ENCODE measurements at regions not wholly inside any gene's neighbourhood (a gene's known extent, or its start where the extent isn't known, plus 50 kb on each side); places are given as distances from the start of the nearest gene placed in this dataset.

GRCh38 chr13:109361562-109362289 lies 424.7 kb downstream of the IRS2 start:
- DNase-seq: no peak

GRCh38 chr13:109357751-109358471 lies 428.5 kb downstream of the IRS2 start:
- DNase-seq: no peak

DNA sequence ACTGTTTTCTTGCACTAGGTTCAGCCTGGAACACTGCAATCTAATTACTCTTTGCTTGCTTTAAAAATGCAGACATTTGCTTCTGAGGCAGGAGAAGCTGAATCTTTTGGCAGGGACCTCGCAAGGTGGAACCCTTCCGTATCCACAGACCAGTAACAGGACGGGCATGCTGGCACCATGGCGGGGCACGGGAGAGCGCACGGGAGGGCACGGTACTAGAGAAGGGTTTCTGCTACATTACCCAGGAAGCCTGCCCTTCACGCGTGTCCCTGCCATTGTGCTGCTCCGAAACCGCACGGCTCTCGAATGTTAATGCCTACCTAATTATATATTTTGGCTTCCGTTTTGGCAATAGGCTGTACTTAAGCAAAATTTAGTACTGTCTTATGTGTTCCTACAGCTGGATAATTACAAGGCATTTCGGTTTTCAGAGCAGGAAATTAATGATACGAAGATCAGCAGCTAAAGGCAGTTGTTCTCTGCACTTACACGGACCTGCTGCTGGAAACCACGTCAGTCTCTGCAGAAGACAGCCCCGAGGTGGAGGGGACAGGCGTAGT lies 430.4 kb downstream of the IRS2 start:
- DNase-seq: no peak

DNA sequence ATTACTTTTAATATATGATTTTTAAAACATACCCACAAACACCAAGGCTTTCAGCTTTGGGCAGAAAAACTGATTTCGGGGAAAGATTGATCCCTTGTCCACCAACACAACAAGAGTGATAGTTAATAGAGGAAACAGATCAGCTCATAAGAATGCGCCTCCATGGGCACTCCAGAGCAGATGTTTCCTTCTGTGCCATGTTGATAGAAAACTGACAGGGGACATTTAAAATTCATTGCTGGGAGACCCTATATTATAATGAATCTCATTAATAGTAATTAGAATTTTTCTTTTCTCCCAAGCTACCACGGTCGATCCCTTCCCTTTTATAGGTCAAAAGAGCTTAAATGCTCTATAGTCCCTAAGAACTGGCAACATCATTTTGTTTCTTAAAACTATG lies 431.2 kb downstream of the IRS2 start:
- no peak for DNase-seq

- DNase-seq: no peak
Observed at GRCh38 chr13:109351236-109351635, 435.1 kb downstream of the IRS2 start.

GRCh38 chr13:109348519-109349258 lies 437.7 kb downstream of the IRS2 start:
- DNase-seq: no peak

DNA sequence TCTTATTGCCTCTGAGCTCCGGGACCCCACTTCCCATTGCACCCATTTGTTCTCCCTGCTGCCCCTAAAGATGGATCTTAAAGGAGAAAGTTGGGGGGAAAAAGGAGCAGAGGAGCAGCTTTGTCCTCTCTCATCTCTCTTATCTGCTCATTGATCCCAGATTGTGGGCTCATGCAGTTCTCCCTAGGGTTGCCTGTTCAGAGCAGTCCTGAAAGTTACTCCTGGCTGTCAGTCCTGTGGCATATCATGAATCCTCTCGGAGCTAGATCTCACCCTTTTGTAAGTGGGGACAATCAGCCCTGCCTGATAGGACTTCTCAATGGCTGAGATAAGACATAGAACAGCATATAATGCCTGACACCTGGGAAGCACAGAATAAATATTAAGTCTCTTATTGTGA lies 440.3 kb downstream of the IRS2 start:
- DNase-seq: no peak

DNA sequence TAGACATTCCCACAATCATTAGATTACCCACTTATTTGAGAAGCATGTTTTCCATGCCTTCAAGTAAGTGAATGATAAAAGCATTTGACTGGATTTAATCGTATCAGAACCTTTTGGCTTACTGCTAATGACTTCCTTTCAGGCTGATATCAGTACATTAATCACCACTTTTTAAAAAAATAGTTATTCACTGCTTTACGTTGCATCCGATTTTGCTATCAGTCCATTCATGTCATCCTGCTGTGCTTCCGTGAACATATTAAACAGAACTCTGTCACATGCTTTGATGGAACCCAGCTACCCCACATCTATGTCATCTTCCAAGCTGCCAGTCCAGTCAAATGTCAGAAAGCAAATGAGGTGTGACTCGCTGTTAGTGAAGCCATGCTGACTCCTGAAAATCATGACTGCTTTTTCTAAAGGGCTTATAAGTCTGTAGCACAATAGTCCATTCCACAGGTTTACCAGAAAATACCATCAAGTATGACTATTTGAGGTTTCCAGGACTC lies 440.9 kb downstream of the IRS2 start:
- no peak for DNase-seq

- DNase-seq: no peak
Observed at GRCh38 chr13:109344552-109345157, 441.7 kb downstream of the IRS2 start.

DNA sequence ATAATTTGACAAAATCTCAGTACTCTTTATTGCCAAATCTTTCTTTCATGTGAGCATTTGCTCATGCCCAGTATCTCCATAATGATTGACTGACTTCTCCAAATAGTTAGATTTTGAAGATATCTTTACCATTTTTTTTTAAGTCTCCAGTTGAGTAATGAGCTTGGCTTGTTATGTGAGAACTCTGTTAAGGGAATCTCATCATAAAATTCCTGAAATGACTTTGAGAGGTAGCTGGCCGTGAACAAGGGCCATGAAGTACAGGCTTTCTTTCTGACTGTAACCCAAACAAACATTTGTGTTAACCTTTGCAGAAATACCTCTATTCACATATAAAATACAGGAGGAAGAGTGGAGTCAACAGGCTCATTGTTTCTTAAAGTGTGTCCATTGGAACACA lies 449.7 kb downstream of the IRS2 start:
- DNase-seq: no peak

GRCh38 chr13:109333893-109334651 lies 452.3 kb downstream of the IRS2 start:
- DNase-seq: no peak

DNA sequence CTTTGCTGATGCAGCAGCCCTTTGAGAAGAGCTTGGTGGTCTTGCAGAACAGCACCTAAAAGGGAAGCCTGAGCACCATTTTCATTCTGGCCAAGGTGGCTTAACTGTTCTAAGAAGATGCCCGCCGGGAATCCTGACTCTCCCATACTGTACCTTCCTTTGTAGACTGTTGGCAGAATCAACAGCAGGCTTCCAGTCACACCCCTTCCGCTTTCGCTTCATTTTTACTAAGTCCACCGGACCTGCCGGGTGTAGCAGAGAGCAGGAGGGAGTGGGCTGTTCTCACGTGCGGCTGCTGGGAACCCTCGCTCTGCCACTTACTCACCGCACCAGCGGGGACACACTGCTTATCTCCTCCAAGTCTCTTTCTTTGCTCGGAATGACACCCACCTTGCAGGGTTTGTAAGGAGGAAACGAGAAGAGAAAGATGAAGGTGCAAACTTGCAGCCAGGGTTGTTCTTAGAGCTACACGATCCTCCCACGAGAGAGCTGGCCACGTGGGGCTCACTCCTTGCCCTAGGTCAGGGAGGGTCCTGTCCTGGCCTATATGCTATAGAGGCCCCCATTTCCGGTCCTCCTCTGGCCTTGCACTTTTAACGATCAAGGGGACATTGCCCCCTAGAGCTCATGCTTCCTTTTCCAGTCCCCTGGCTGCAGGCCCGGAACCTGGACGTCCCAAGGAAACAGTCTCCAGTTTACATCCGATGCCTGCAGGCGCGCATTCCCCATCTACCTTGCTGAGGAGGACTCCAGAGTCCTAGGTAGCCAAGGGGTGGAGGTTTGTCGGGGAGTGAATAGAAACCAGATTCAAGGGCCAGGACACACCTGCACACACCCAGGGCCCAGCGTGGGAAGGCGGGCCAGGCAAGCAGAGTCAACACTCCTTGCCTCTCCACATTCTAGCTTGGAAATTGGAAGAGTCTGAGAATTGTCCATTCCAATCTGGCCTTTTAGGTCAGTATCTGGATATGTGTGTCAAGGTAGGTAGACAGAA lies 453.6 kb downstream of the IRS2 start:
- no peak for DNase-seq

DNA sequence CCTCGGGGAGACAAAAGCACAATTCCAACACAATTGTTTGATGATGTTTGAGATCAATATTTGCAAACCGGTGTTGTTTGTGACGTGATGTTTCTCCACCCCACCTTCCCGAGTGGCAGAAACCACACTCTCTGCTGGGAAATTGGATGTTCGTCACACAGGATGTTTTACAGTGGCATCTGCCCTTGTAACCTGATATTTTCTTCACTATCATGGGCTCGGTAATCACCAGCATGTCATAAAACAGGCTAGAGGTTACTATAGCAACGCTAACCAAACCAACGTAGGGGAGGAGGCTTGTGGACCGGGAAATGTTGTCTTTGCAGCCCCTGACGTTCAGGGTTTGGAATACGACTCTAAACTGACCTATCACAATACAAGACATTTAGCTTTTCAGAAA lies 454.5 kb downstream of the IRS2 start:
- no peak for DNase-seq

- no peak for DNase-seq
Observed at GRCh38 chr13:109331011-109331433, 455.4 kb downstream of the IRS2 start.

DNA sequence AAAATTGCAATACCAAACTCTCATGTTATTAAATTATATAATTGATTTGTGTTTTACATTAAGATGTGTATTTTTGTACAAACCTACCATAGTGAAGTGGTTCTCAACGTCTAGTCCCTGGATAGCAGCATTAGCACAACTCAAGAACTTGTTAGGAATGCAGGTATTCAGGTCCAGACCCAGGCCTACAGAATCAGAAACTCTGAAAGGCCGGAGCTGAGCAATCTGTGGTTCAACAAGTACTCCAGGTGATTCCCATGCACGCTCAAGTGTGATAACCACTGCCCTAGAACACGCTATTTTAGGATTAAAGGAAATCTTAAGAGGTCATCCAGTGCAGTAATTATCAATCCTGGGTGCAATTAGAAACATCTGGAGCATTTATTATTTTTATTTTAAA lies 456.3 kb downstream of the IRS2 start:
- DNase-seq: no peak

- DNase-seq: no peak
Observed at GRCh38 chr13:109329175-109329574, 457.2 kb downstream of the IRS2 start.

GRCh38 chr13:109326601-109327000 lies 459.8 kb downstream of the IRS2 start:
- no peak for DNase-seq

- no peak for DNase-seq
Observed at GRCh38 chr13:109323338-109323737, 463.0 kb downstream of the IRS2 start.

DNA sequence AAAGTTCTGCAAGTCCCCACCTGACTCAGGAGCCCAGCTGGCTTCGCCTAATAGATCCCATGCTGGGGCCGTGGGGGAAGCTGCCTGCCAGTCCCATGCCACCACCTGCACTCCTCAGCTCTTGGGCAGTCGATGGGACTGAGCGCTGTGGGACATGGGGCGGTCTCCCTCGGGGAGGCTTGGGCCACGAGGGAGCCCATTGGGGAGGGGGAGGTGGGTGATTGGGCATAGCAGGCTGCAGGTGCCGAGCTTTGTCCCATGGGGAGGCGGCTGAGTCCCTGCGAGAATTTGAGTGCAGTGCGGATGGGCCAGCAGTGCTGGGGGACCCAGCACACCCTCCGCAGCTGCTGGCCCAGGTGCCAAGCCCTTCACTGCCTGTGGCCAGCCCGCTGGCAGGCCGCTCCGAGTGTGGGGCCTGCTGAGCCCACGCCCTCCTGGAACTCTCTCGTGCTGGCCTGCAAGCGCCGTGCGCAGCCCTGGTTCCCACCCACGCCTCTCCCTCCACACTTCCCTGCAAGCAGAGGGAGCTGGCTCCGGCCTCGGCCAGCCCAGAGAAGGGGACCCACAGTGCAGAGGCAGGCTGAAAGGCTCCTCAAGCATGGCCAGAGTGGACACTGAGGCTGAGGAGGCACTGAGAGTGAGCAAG lies 467.3 kb downstream of the IRS2 start:
- DNase-seq: no peak

DNA sequence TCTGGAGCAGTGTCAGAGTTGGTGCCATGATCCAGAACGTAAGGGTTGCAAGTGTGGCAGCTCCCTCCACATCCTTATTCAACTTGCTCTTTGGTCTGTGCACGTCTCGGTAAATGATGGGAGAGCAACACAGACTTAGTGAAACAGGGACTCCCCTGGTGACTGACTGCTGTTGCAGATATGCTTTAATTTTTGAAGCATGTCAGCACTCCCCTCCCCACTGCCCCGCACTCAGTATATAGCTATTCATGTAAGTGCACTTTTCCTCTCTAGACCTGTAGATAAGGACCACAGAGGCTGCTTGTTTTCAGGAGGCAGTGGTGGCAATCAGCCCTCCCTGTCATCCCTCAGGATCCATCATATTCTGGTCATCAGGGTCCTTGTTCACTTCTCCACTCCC lies 470.9 kb downstream of the IRS2 start:
- DNase-seq: no peak
